GM10266 (cell line): ENCODE measurements at regions not wholly inside any gene's neighbourhood (a gene's known extent, or its start where the extent isn't known, plus 50 kb on each side); places are given as distances from the start of the nearest gene placed in this dataset.
"Not testable (repeated sequence)": the region's sequence is repeated elsewhere in the genome, so short reads cannot be mapped to it uniquely, and the experiment has no call there.

Experiments
- DNase-seq: peaks from one replicate; pipeline ENCODE4 v3.0.0; 2012; ENCODE audit errors: extremely low spot score
- CTCF ChIP-seq: IDR thresholded peaks from 2 replicates; pipeline ENCODE4 v1.5.1; 2012; ENCODE audit warnings: mild to moderate bottlenecking, low read depth; ENCODE audit not compliant: control insufficient read depth, insufficient read depth; ENCODE audit errors: missing control alignments

GRCh38 chr6:128704601-128705000 is 178.3 kb upstream of the LAMA2 start:
- no peak for DNase-seq
- no peak for TF ChIP-seq CTCF

- DNase-seq = not testable (repeated sequence)
These were observed 179.1 kb upstream of the LAMA2 start for GRCh38 chr6:128703794-128704193.

DNA sequence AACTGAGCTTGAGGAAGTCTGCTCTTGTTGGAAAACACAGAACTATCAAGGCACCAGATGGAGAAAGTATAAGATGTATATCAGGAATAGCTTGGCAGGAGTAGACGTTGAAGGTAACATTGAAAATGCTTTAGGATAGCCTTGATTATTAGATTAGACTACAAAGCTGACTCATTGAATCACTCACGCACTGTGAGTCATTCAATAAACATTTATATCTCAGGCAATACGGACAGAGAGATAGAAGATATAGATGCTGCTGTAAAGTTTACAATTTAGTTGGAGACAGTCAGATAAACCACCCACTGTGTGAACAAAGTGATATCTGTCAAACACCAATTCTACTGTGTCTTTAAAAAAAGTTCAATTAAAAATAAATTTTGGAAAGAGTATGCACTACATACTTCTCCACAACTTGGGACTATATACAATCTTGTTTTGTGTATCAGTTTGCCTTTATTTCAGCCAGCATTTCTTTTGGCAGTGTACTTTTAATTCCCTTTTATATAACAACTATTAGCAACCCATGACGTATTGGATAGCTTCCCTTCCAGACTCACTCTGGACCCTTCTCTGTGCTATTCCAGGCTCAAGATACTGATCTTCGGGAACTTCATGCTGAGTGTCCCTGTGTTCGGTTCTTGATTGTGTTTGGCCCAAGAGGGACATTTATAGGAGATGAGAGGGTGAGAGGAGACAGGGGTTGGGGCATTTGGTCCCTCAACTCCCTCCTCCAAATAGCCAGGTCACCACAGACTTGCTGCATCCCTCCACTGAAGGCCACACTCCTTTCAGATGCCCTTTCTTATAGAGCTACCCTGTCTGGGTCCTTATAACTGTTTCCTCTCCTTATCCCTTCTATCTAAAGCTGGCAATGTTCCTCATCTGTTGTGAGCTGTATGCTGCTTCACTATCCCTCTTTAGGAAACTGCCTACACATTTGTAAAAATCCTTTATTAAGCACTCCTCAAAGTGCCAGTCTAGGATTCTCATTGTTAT is 176.6 kb upstream of the PTPRK start:
- no peak for DNase-seq
- no peak for TF ChIP-seq CTCF

- TF ChIP-seq CTCF = no peak
- DNase-seq = no peak
These were observed 174.1 kb upstream of the PTPRK start for GRCh38 chr6:128694303-128695009.

GRCh38 chr6:128690063-128690462 is 169.7 kb upstream of the PTPRK start:
- DNase-seq = no peak
- no peak for TF ChIP-seq CTCF

DNA sequence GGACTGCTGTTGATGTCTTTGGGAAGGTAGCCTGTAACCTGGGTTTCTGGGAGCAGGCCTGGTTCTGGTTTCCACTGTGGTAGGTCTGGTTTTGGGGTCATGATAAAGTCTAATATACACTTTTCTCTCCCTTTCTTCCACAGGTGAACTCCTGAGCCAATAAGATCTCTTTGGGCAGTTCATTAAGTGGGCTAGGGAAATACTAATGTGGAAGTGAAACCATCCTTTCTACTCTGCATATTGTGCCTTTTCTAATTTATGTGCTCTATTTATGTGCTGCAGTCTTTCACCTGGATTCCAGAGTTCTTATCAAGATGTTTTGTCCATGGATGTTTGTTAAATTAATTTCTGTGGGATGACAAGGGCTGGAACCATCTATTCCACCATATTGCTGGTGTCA is 165.7 kb upstream of the PTPRK start:
- no peak for TF ChIP-seq CTCF
- DNase-seq = no peak

GRCh38 chr6:128676456-128676855 is 156.1 kb upstream of the PTPRK start:
- no peak for TF ChIP-seq CTCF
- no peak for DNase-seq

- no peak for DNase-seq
- no peak for TF ChIP-seq CTCF
These were observed 151.6 kb upstream of the PTPRK start for GRCh38 chr6:128672023-128672422.
